ENCODE measurements at regions not wholly inside any gene's neighbourhood (a gene's known extent, or its start where the extent isn't known, plus 50 kb on each side); places are given as distances from the start of the nearest gene placed in this dataset.

GRCh38 chr9:88792502-88792901, 198.8 kb upstream of the S1PR3 start:
- no peak for DNase-seq (ENCODE audit: low read depth in 3 of 3)

- DNase-seq (ENCODE audit: low read depth in 3 of 3): no peak
These were observed 197.2 kb upstream of the S1PR3 start for GRCh38 chr9:88794100-88794499.

- DNase-seq (ENCODE audit: low read depth in 3 of 3): no peak
These were observed 194.3 kb upstream of the S1PR3 start for GRCh38 chr9:88796947-88797346.

GRCh38 chr9:88798476-88798875, 192.8 kb upstream of the S1PR3 start:
- DNase-seq (ENCODE audit: low read depth in 3 of 3): no peak

GRCh38 chr9:88799541-88800328, 191.5 kb upstream of the S1PR3 start:
- no peak for DNase-seq (ENCODE audit: low read depth in 3 of 3)

GRCh38 chr9:88800329-88800682, 191.0 kb upstream of the S1PR3 start:
- DNase-seq (ENCODE audit: low read depth in 3 of 3): no peak

- no peak for DNase-seq (ENCODE audit: low read depth in 3 of 3)
These were observed 190.0 kb upstream of the S1PR3 start for GRCh38 chr9:88801214-88801796.

GRCh38 chr9:88802533-88802932, 188.7 kb upstream of the S1PR3 start:
- DNase-seq (ENCODE audit: low read depth in 3 of 3): no peak

- no peak for DNase-seq (ENCODE audit: low read depth in 3 of 3)
These were observed 187.6 kb upstream of the S1PR3 start for GRCh38 chr9:88803546-88804253.

- DNase-seq (ENCODE audit: low read depth in 3 of 3): no peak
These were observed 187.0 kb upstream of the S1PR3 start for GRCh38 chr9:88804254-88804596.

- DNase-seq (ENCODE audit: low read depth in 3 of 3): no peak
These were observed 185.9 kb upstream of the S1PR3 start for GRCh38 chr9:88805217-88805943.

GRCh38 chr9:88807426-88807825, 183.8 kb upstream of the S1PR3 start:
- no peak for DNase-seq (ENCODE audit: low read depth in 3 of 3)

GRCh38 chr9:88808019-88808656, 183.1 kb upstream of the S1PR3 start:
- DNase-seq (ENCODE audit: low read depth in 3 of 3): no peak

GRCh38 chr9:88808761-88809354, 182.4 kb upstream of the S1PR3 start:
- no peak for DNase-seq (ENCODE audit: low read depth in 3 of 3)

- DNase-seq (ENCODE audit: low read depth in 3 of 3): no peak
These were observed 181.7 kb upstream of the S1PR3 start for GRCh38 chr9:88809355-88810161.

GRCh38 chr9:88810826-88811225, 180.4 kb upstream of the S1PR3 start:
- DNase-seq (ENCODE audit: low read depth in 3 of 3): no peak

- DNase-seq (ENCODE audit: low read depth in 3 of 3): no peak
These were observed 179.8 kb upstream of the S1PR3 start for GRCh38 chr9:88811511-88811910.

GRCh38 chr9:88812938-88813637, 178.2 kb upstream of the S1PR3 start:
- no peak for DNase-seq (ENCODE audit: low read depth in 3 of 3)

GRCh38 chr9:88813638-88814209, 177.5 kb upstream of the S1PR3 start:
- no peak for DNase-seq (ENCODE audit: low read depth in 3 of 3)

- DNase-seq (ENCODE audit: low read depth in 3 of 3): no peak
These were observed 176.7 kb upstream of the S1PR3 start for GRCh38 chr9:88814577-88814976.

Measured in stimulated activated CD4-positive, alpha-beta T cell treated with anti-CD3 and anti-CD28 coated beads, TNF-alpha, amount 100 ng/mL, for 48 hours (primary cell).